ENCODE measurements at regions not wholly inside any gene's neighbourhood (a gene's known extent, or its start where the extent isn't known, plus 50 kb on each side); places are given as distances from the start of the nearest gene placed in this dataset.

GRCh38 chr20:40578961-40579360, 110.1 kb downstream of the MAFB start:
- TF ChIP-seq CTCF (IDR thresholded peaks at IDR 0.05; ENCODE audit: low read depth, low read length, poor library complexity, severe bottlenecking) (no peak), EZH2phosphoT487 (IDR thresholded peaks at IDR 0.05; ENCODE audit: borderline replicate concordance, low read length) (no peak)

Data from DOHH2 (cell line).